ENCODE measurements at regions not wholly inside any gene's neighbourhood (a gene's known extent, or its start where the extent isn't known, plus 50 kb on each side); places are given as distances from the start of the nearest gene placed in this dataset.
"Not testable (repeated sequence)": the region's sequence is repeated elsewhere in the genome, so short reads cannot be mapped to it uniquely, and the experiment has no call there.

- H3K27ac Mint-ChIP-seq; H3K9ac ChIP-seq (ENCODE audit: low read length); H3K27ac ChIP-seq (ENCODE audit: low read length in 2 of 2); CTCF ChIA-PET; H3K79me2 ChIP-seq (ENCODE audit: control insufficient read depth, insufficient read depth, low read length); POLR2A ChIA-PET; intact Hi-C loops (cut with micrococcal nuclease); H4K20me1 ChIP-seq (ENCODE audit: control insufficient read depth, insufficient read depth, low read length, poor library complexity, severe bottlenecking); H3K27me3 Mint-ChIP-seq; H3K4me3 ChIP-seq (ENCODE audit: control extremely low read depth in 1 of 5, extremely low read depth in 1 of 5, insufficient read depth in 1 of 5, low read depth in 2 of 5, low read length in 4 of 5); H3K9me3 Mint-ChIP-seq (ENCODE audit: insufficient read depth); H3K36me3 ChIP-seq (replicated peaks in 1 of 2; ENCODE audit: control extremely low read depth in 1 of 2, control insufficient read depth in 1 of 2, extremely low read depth in 1 of 2, insufficient read depth in 2 of 2, low read length in 1 of 2); H3K4me3 Mint-ChIP-seq; H3K27me3 ChIP-seq (replicated peaks in 1 of 4; ENCODE audit: control extremely low read depth in 1 of 4, control insufficient read depth in 3 of 4, insufficient read depth in 4 of 4, low read length in 3 of 4); H3K9me3 ChIP-seq (ENCODE audit: control extremely low read depth in 1 of 3, control insufficient read depth in 2 of 3, insufficient read depth in 1 of 3, low read length in 2 of 3); H3K4me2 ChIP-seq (replicated peaks; ENCODE audit: low read depth, low read length, poor library complexity, severe bottlenecking): not testable (repeated sequence)
- Histone ChIP-seq H2AFZ (ENCODE audit: insufficient read depth, low read depth, low read length, poor library complexity, severe bottlenecking) (peak overlapping the region; percentile 38), H3K4me1 (ENCODE audit: control insufficient read depth in 2 of 2, insufficient read depth in 2 of 2, low read length in 2 of 2) (peaks cover 0 to 13% of the 10 kb centered on the region in 2 donors)
- ATAC-seq (ENCODE audit: low read depth) = peak; percentile 29
- 4% methylated on average over 6 of the region's 8 CpGs for WGBS (ENCODE audit: insufficient coverage)
- peak; percentile 39 for DNase-seq
- peaks cover 15% of the 10 kb centered on the region for H3K4me1 Mint-ChIP-seq
Observed at GRCh38 chr2:111480633-111481032, 359.9 kb downstream of the BCL2L11 start.

DNA sequence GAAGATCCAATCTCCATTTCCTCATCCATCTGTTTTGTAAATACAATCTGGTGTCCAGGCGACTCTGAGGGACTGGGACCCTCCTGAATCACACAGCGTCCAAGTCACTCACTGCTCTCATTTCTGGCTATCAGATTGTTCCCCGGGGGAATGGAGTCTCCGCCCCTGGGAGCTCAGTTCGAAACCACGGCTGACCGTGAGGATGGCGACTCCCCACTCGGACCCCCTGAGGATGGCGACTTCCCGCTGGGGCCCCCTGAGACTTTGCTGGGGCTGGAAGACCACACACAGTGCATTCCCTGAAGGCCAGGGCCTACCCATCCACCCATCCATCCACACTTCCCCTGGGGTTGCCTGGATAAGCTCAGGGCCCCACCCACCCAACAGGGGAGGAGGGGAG, 360.5 kb downstream of the BCL2L11 start:
- H4K20me1 ChIP-seq (ENCODE audit: control insufficient read depth, insufficient read depth, low read length, poor library complexity, severe bottlenecking); ATAC-seq (ENCODE audit: low read depth); H3K79me2 ChIP-seq (ENCODE audit: control insufficient read depth, insufficient read depth, low read length); H3K27ac Mint-ChIP-seq; H3K27me3 Mint-ChIP-seq; H3K4me2 ChIP-seq (replicated peaks; ENCODE audit: low read depth, low read length, poor library complexity, severe bottlenecking); H3K4me3 ChIP-seq (ENCODE audit: control extremely low read depth in 1 of 5, extremely low read depth in 1 of 5, insufficient read depth in 1 of 5, low read depth in 2 of 5, low read length in 4 of 5); intact Hi-C loops (cut with micrococcal nuclease); POLR2A ChIA-PET; H3K9ac ChIP-seq (ENCODE audit: low read length); H3K27ac ChIP-seq (ENCODE audit: low read length in 2 of 2); DNase-seq; CTCF ChIA-PET; H3K4me3 Mint-ChIP-seq; H3K36me3 ChIP-seq (replicated peaks in 1 of 2; ENCODE audit: control extremely low read depth in 1 of 2, control insufficient read depth in 1 of 2, extremely low read depth in 1 of 2, insufficient read depth in 2 of 2, low read length in 1 of 2); H3K9me3 ChIP-seq (ENCODE audit: control extremely low read depth in 1 of 3, control insufficient read depth in 2 of 3, insufficient read depth in 1 of 3, low read length in 2 of 3); H3K9me3 Mint-ChIP-seq (ENCODE audit: insufficient read depth); H3K27me3 ChIP-seq (replicated peaks in 1 of 4; ENCODE audit: control extremely low read depth in 1 of 4, control insufficient read depth in 3 of 4, insufficient read depth in 4 of 4, low read length in 3 of 4); H2AFZ ChIP-seq (ENCODE audit: insufficient read depth, low read depth, low read length, poor library complexity, severe bottlenecking): not testable (repeated sequence)
- peaks cover 15% of the 10 kb centered on the region for H3K4me1 Mint-ChIP-seq
- no CpG with 5 or more reads among the region's 11 CpGs for WGBS (ENCODE audit: insufficient coverage)
- peaks cover 0 to 13% of the 10 kb centered on the region in 2 donors for H3K4me1 ChIP-seq (ENCODE audit: control insufficient read depth in 2 of 2, insufficient read depth in 2 of 2, low read length in 2 of 2)

DNA sequence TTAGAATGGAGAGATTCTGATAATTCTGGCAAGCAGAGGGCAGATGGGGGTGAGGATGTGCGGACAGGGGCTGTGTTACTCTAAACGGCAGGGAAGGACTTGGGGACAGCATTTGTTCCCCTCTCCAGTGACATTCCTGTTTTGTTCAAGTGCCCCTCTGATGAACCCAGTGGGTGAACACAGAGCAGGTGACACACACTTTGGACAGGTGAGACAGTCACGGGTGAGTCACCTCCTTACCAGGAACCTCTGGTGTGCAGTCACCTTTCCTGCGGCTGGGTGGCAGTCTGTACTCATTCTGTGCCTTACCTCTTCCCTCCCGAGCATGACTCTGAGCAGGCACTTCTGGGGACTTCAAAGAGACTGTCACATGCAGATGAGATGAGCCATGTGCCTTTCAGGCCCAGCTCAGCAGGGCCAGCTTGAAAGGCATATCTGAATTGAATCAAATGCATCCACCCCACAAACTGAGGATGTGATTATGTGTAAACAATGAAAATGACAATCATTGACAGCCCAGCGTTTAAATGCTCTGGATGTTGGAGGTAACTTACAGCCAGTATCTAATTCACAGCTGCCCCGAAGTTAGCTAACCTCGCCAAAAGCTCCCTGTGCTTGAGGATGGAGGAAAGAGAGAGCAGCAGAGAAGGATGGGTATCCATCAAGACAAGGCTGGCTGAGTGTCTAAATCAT, 362.4 kb downstream of the BCL2L11 start:
- H3K27ac Mint-ChIP-seq; H3K27me3 ChIP-seq (replicated peaks in 1 of 4; ENCODE audit: control extremely low read depth in 1 of 4, control insufficient read depth in 3 of 4, insufficient read depth in 4 of 4, low read length in 3 of 4); H3K27ac ChIP-seq (ENCODE audit: low read length in 2 of 2); H3K4me3 Mint-ChIP-seq; intact Hi-C loops (cut with micrococcal nuclease); H3K4me3 ChIP-seq (ENCODE audit: control extremely low read depth in 1 of 5, extremely low read depth in 1 of 5, insufficient read depth in 1 of 5, low read depth in 2 of 5, low read length in 4 of 5); H4K20me1 ChIP-seq (ENCODE audit: control insufficient read depth, insufficient read depth, low read length, poor library complexity, severe bottlenecking); H3K79me2 ChIP-seq (ENCODE audit: control insufficient read depth, insufficient read depth, low read length); DNase-seq; POLR2A ChIA-PET; H3K9me3 ChIP-seq (ENCODE audit: control extremely low read depth in 1 of 3, control insufficient read depth in 2 of 3, insufficient read depth in 1 of 3, low read length in 2 of 3); H3K9ac ChIP-seq (ENCODE audit: low read length); H3K27me3 Mint-ChIP-seq; H3K4me2 ChIP-seq (replicated peaks; ENCODE audit: low read depth, low read length, poor library complexity, severe bottlenecking); H3K9me3 Mint-ChIP-seq (ENCODE audit: insufficient read depth); H3K36me3 ChIP-seq (replicated peaks in 1 of 2; ENCODE audit: control extremely low read depth in 1 of 2, control insufficient read depth in 1 of 2, extremely low read depth in 1 of 2, insufficient read depth in 2 of 2, low read length in 1 of 2); H2AFZ ChIP-seq (ENCODE audit: insufficient read depth, low read depth, low read length, poor library complexity, severe bottlenecking): not testable (repeated sequence)
- ATAC-seq (ENCODE audit: low read depth) = peak; percentile 85
- H3K4me1 ChIP-seq (ENCODE audit: control insufficient read depth in 2 of 2, insufficient read depth in 2 of 2, low read length in 2 of 2) = peaks cover 0 to 13% of the 10 kb centered on the region in 2 donors
- CTCF ChIA-PET = interaction anchor here (0.8 kb wide), 1 partner anchor 218 kb away, joined by 3 read pairs; no protein-coding TSS in a partner anchor
- peaks cover 15% of the 10 kb centered on the region for H3K4me1 Mint-ChIP-seq
- WGBS (ENCODE audit: insufficient coverage) = 100% methylated on average over 1 of the region's 8 CpGs

DNA sequence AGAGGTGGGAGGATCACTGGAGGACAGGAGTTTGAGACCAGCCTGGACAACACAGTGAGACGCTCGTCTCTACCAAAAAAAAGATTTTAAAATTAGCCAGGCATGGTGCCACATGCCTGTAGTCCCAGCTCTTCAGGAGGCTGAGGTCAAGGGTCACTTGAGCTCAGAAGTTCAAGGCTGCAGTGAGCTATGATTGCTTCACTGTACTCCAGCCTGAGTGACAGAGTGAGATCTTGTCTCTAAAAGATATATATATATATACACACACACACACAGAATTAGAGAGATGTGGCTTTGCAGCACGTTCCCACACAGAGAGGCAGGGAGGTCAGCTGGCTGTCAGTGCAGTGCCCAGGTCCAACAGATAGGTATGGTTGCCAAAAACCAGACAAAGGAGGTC, 363.4 kb downstream of the BCL2L11 start:
- H4K20me1 ChIP-seq (ENCODE audit: control insufficient read depth, insufficient read depth, low read length, poor library complexity, severe bottlenecking); H3K4me3 ChIP-seq (ENCODE audit: control extremely low read depth in 1 of 5, extremely low read depth in 1 of 5, insufficient read depth in 1 of 5, low read depth in 2 of 5, low read length in 4 of 5); H2AFZ ChIP-seq (ENCODE audit: insufficient read depth, low read depth, low read length, poor library complexity, severe bottlenecking); ATAC-seq (ENCODE audit: low read depth); H3K27me3 ChIP-seq (replicated peaks in 1 of 4; ENCODE audit: control extremely low read depth in 1 of 4, control insufficient read depth in 3 of 4, insufficient read depth in 4 of 4, low read length in 3 of 4); H3K4me3 Mint-ChIP-seq; POLR2A ChIA-PET; H3K9ac ChIP-seq (ENCODE audit: low read length); H3K9me3 ChIP-seq (ENCODE audit: control extremely low read depth in 1 of 3, control insufficient read depth in 2 of 3, insufficient read depth in 1 of 3, low read length in 2 of 3); H3K27ac ChIP-seq (ENCODE audit: low read length in 2 of 2); DNase-seq; H3K36me3 ChIP-seq (replicated peaks in 1 of 2; ENCODE audit: control extremely low read depth in 1 of 2, control insufficient read depth in 1 of 2, extremely low read depth in 1 of 2, insufficient read depth in 2 of 2, low read length in 1 of 2); intact Hi-C loops (cut with micrococcal nuclease); H3K4me2 ChIP-seq (replicated peaks; ENCODE audit: low read depth, low read length, poor library complexity, severe bottlenecking); H3K27me3 Mint-ChIP-seq; H3K79me2 ChIP-seq (ENCODE audit: control insufficient read depth, insufficient read depth, low read length); H3K27ac Mint-ChIP-seq; H3K9me3 Mint-ChIP-seq (ENCODE audit: insufficient read depth): not testable (repeated sequence)
- CTCF ChIA-PET = interaction anchor here (0.8 kb wide), 1 partner anchor 217 kb away, joined by 3 read pairs; no protein-coding TSS in a partner anchor
- no CpG with 5 or more reads among the region's 3 CpGs for WGBS (ENCODE audit: insufficient coverage)
- H3K4me1 Mint-ChIP-seq = peaks cover 14% of the 10 kb centered on the region
- peaks cover 0 to 13% of the 10 kb centered on the region in 2 donors for H3K4me1 ChIP-seq (ENCODE audit: control insufficient read depth in 2 of 2, insufficient read depth in 2 of 2, low read length in 2 of 2)
